Lung (tissue), 11 donors: ENCODE measurements at regions not wholly inside any gene's neighbourhood (a gene's known extent, or its start where the extent isn't known, plus 50 kb on each side); places are given as distances from the start of the nearest gene placed in this dataset.

Experiments
- ATAC-seq: fragments of 200-7000 bp; cut with Tn5 transposase; one replicate; pipeline ENCODE4 v1.9.1; 2020; ENCODE audit warnings: moderate number of reproducible peaks; ENCODE audit not compliant: insufficient read depth, low FRiP score
- DNase-seq, 3 donors: peaks; one replicate each; pipeline ENCODE4 v3.0.0-alpha.2; 2013 to 2017
- H3K27ac ChIP-seq, 2 donors: one replicate each; pipeline ENCODE4 v1.5.1; 2013; ENCODE audit warnings: mild to moderate bottlenecking in 2 of 2, moderate library complexity in 2 of 2, control low read depth in 1 of 2, inconsistent platforms in 1 of 2, low read depth in 1 of 2, low read length in 1 of 2
- H3K27me3 ChIP-seq, 3 donors: one replicate each; pipeline ENCODE4 v1.5.1; 2013; ENCODE audit warnings: low read length in 2 of 3; ENCODE audit not compliant: control insufficient read depth in 3 of 3, insufficient read depth in 3 of 3
- H3K36me3 ChIP-seq, 4 donors: one replicate each; pipeline ENCODE4 v1.5.1; 2013; ENCODE audit warnings: low read length in 4 of 4, mild to moderate bottlenecking in 1 of 4, moderate library complexity in 1 of 4; ENCODE audit not compliant: control insufficient read depth in 4 of 4, insufficient read depth in 4 of 4
- H3K4me1 ChIP-seq, 5 donors: one replicate each; pipeline ENCODE4 v1.5.1; 2013; ENCODE audit warnings: low read length in 5 of 5, mild to moderate bottlenecking in 2 of 5, moderate library complexity in 1 of 5; ENCODE audit not compliant: control insufficient read depth in 5 of 5, insufficient read depth in 5 of 5
- H3K4me3 ChIP-seq: one replicate; pipeline ENCODE4 v1.5.1; 2013; ENCODE audit warnings: mild to moderate bottlenecking, control low read depth, moderate library complexity
- H3K9ac ChIP-seq, 2 donors: one replicate each; pipeline ENCODE4 v1.5.1; 2013; ENCODE audit warnings: low read length in 2 of 2, control low read depth in 1 of 2; ENCODE audit not compliant: insufficient read depth in 1 of 2
- H3K9me3 ChIP-seq, 4 donors: one replicate each; pipeline ENCODE4 v1.5.1; 2013; ENCODE audit warnings: low read length in 3 of 4, mild to moderate bottlenecking in 1 of 4, moderate library complexity in 1 of 4; ENCODE audit not compliant: control insufficient read depth in 4 of 4, insufficient read depth in 3 of 4
- WGBS, 2 donors: extraction: QIAGEN DNeasy Blood & Tissue Kit; methylation state at CpG; one replicate each; pipeline ENCODE4 v1.1.7; 2013; 5-methylcytosine and 5-hydroxymethylcytosine counted together
- TF ChIP-seq, protein P1 (sequence below): IDR thresholded peaks from 2 replicates; pipeline ENCODE4 v1.5.1; 2012; ENCODE audit warnings: mild to moderate bottlenecking; ENCODE audit errors: control extremely low read depth, extremely low read depth
- donor health status: control.
- donor health status: control.
- donor health status: Bipolar disorder and iron deficiency.
- donor health status: healthy.
- donor health status: DM: yes; HTN: yes; CAD: no.

DNA sequence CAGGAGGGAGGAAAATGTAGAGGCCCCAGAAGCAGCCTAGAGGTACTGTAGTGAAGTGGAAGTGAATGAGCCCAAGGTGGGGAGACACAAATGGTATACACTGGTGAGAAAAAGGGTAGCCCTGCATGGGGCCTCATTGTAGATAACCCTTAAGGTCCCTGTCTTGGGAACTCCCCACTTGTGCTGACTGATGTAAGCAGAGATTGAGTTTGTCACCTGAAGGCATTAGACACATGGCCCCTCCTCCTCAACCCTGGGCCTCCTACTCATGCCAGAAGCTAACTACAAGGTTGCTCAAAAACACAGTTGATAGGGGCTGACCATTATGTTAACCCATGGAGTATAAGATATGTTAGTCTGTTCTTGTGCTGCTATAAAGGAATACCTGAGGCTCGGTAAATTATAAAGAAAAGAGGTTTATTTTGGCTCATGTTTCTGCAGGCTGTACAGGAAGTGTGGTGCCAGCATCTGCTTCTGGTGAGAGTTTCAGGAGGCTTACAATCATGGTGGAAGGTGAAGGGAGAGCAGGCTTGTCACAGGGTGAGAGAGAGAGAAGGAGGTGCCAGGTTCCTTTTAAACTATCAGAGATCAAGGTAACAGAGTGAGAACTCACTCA is 84.6 kb upstream of the RNU6-1 start:
- Histone ChIP-seq H3K4me3 (no peak overlapping the region), H3K9ac (no peak overlapping the region), H3K36me3 (no peaks in the 10 kb centered on the region), H3K9me3 (no peaks in the 10 kb centered on the region), H3K27me3 (no peaks in the 10 kb centered on the region), H3K27ac (no peak overlapping the region), H3K4me1 (peaks cover 1 to 39% (median 20%) of the 10 kb centered on the region in 5 donors)
- DNase-seq (no peak), ATAC-seq (no peak)
- 79 to 96% methylated on average over 1 of the region's 1 CpG for WGBS, 2 donors
- TF ChIP-seq, protein P1, sequence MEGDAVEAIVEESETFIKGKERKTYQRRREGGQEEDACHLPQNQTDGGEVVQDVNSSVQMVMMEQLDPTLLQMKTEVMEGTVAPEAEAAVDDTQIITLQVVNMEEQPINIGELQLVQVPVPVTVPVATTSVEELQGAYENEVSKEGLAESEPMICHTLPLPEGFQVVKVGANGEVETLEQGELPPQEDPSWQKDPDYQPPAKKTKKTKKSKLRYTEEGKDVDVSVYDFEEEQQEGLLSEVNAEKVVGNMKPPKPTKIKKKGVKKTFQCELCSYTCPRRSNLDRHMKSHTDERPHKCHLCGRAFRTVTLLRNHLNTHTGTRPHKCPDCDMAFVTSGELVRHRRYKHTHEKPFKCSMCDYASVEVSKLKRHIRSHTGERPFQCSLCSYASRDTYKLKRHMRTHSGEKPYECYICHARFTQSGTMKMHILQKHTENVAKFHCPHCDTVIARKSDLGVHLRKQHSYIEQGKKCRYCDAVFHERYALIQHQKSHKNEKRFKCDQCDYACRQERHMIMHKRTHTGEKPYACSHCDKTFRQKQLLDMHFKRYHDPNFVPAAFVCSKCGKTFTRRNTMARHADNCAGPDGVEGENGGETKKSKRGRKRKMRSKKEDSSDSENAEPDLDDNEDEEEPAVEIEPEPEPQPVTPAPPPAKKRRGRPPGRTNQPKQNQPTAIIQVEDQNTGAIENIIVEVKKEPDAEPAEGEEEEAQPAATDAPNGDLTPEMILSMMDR = no peak

- TF ChIP-seq, protein P1 = no peak
- no peaks in the 10 kb centered on the region for H3K36me3 ChIP-seq
- no peak overlapping the region for H3K4me3 ChIP-seq
- peaks cover 1 to 39% (median 20%) of the 10 kb centered on the region in 5 donors for H3K4me1 ChIP-seq
- no peaks in the 10 kb centered on the region for H3K9me3 ChIP-seq
- ATAC-seq (no peak), DNase-seq (no peak)
- H3K27me3 ChIP-seq = no peaks in the 10 kb centered on the region
- 54 to 60% methylated on average over 7 of the region's 7 CpGs for WGBS, 2 donors
- H3K9ac ChIP-seq = no peak overlapping the region
- H3K27ac ChIP-seq = peak overlapping the region in 1 of 2 donors; percentile 52
Observed at GRCh38 chr15:67925182-67925581, 85.3 kb upstream of the RNU6-1 start.

- WGBS, 2 donors = 35 to 63% methylated on average over 9 of the region's 9 CpGs
- H3K4me1 ChIP-seq = peaks cover 3 to 39% (median 20%) of the 10 kb centered on the region in 5 donors
- H3K27ac ChIP-seq = peak overlapping the region; percentile 62 to 87
Observed at GRCh38 chr15:67927501-67928168, 87.8 kb upstream of the RNU6-1 start.

More at GRCh38 chr15:67927501-67928168, 87.8 kb upstream of the RNU6-1 start:
- ATAC-seq (peak; percentile 43), DNase-seq (peak; percentile 94 to 99 (median 98))
- H3K36me3 ChIP-seq = no peaks in the 10 kb centered on the region
- no peak overlapping the region for H3K9ac ChIP-seq
- no peaks in the 10 kb centered on the region for H3K27me3 ChIP-seq
- TF ChIP-seq, protein P1 = no peak
- no peak overlapping the region for H3K4me3 ChIP-seq
- H3K9me3 ChIP-seq = no peaks in the 10 kb centered on the region
